Activated B cell treated with CpG ODN at 0.5 μM for 24 hours (primary cell): ENCODE measurements at regions not wholly inside any gene's neighbourhood (a gene's known extent, or its start where the extent isn't known, plus 50 kb on each side); places are given as distances from the start of the nearest gene placed in this dataset.

Experiments used
- ATAC-seq: fragments of 200-7000 bp; cut with Tn5 transposase; one replicate; pipeline ENCODE4 v1.10.0; 2021; ENCODE audit warnings: low read depth, mild to moderate bottlenecking, moderate library complexity
- CTCF ChIA-PET: fragments of 350-600 bp; sonication (Branson Sonifier 250); formaldehyde crosslinking; loops from one replicate; lab custom pipeline; 2021; ENCODE audit warnings: antibody characterized with exemption; lab: Charles Lee
- POLR2A ChIA-PET: fragments of 350-600 bp; sonication (Branson Sonifier 250); formaldehyde crosslinking; loops from one replicate; lab custom pipeline; 2021; ENCODE audit warnings: antibody characterized with exemption; lab: Charles Lee
- DNase-seq: peaks from one replicate; pipeline ENCODE4 v3.0.0; 2022
- H3K27ac Mint-ChIP-seq: one replicate; pipeline ENCODE4 v1.8.0; 2020; ENCODE audit warnings: mixed read lengths
- H3K27me3 Mint-ChIP-seq: one replicate; pipeline ENCODE4 v1.8.0; 2021; ENCODE audit warnings: mixed read lengths
- H3K36me3 Mint-ChIP-seq: one replicate; pipeline ENCODE4 v1.8.0; 2021; ENCODE audit warnings: low read depth, mixed read lengths
- H3K4me1 Mint-ChIP-seq: one replicate; pipeline ENCODE4 v1.8.0; 2021; ENCODE audit warnings: mixed read lengths
- H3K4me3 Mint-ChIP-seq: one replicate; pipeline ENCODE4 v1.8.0; 2020; ENCODE audit warnings: mild to moderate bottlenecking, mixed read lengths
- H3K9me3 Mint-ChIP-seq: one replicate; pipeline ENCODE4 v1.8.0; 2020; ENCODE audit warnings: mixed read lengths
- CTCF ChIP-seq: fragments of 200-600 bp; IDR thresholded peaks from one replicate; pipeline ENCODE4 v1.8.0; 2022; ENCODE audit warnings: antibody characterized with exemption, mild to moderate bottlenecking
- intact Hi-C: fragments of 100-400 bp; cut with micrococcal nuclease; formaldehyde crosslinking; loops from one replicate; pipeline ENCODE4 v1.15.1; 2024

GRCh38 chr6:16058201-16058928 is 70.5 kb upstream of the MYLIP start:
- TF ChIP-seq CTCF, result no peak

DNA sequence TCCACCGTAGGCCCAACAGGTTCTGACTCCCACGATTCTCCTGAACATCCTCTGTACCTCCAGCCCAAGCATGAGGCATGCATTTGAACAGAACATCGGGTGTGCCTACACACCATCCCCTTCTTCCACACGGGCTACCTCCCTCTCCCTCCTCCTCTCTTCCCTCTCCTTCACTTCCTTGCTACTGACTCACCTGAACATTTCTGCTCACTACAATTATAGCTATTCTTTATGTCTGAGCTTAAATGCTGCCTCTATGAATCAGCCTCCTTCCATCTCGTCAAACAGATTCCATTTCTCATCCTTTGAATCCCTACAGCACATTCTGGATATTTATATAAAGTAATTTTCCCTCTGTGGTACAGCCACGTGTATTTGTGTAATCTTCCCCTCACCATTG is 71.4 kb upstream of the MYLIP start:
- intact Hi-C loops, result no loop called here
- no peaks in the 10 kb centered on the region for H3K9me3 Mint-ChIP-seq
- DNase-seq, result no peak
- CTCF ChIA-PET, result no interaction called here
- H3K27me3 Mint-ChIP-seq, result no peaks in the 10 kb centered on the region
- TF ChIP-seq CTCF, result no peak
- H3K4me1 Mint-ChIP-seq, result no peaks in the 10 kb centered on the region
- POLR2A ChIA-PET, result interaction anchor here (0.6 kb wide), 1 partner anchor 1084 kb away, joined by 3 read pairs; no protein-coding TSS in a partner anchor
- no peaks in the 10 kb centered on the region for H3K36me3 Mint-ChIP-seq
- ATAC-seq, result no peak
- H3K27ac Mint-ChIP-seq, result no peak overlapping the region
- no peak overlapping the region for H3K4me3 Mint-ChIP-seq

More at GRCh38 chr6:16058201-16058928, 70.5 kb upstream of the MYLIP start:
- H3K4me3 Mint-ChIP-seq, result no peak overlapping the region
- CTCF ChIA-PET, result no interaction called here
- ATAC-seq, result no peak
- DNase-seq, result no peak
- no peaks in the 10 kb centered on the region for H3K27me3 Mint-ChIP-seq
- intact Hi-C loops, result no loop called here
- no peaks in the 10 kb centered on the region for H3K4me1 Mint-ChIP-seq
- no peak overlapping the region for H3K27ac Mint-ChIP-seq
- no peaks in the 10 kb centered on the region for H3K36me3 Mint-ChIP-seq
- H3K9me3 Mint-ChIP-seq, result no peaks in the 10 kb centered on the region
- POLR2A ChIA-PET, result no interaction called here

- POLR2A ChIA-PET, result no interaction called here
- no peak overlapping the region for H3K27ac Mint-ChIP-seq
- H3K36me3 Mint-ChIP-seq, result no peaks in the 10 kb centered on the region
- ATAC-seq (no peak), DNase-seq (no peak)
- no peaks in the 10 kb centered on the region for H3K4me1 Mint-ChIP-seq
- intact Hi-C loops, result no loop called here
- H3K27me3 Mint-ChIP-seq, result no peaks in the 10 kb centered on the region
- H3K9me3 Mint-ChIP-seq, result no peaks in the 10 kb centered on the region
- CTCF ChIA-PET, result no interaction called here
- TF ChIP-seq CTCF, result no peak
- no peak overlapping the region for H3K4me3 Mint-ChIP-seq
Measured at GRCh38 chr6:16056263-16056870, 72.5 kb upstream of the MYLIP start.

- intact Hi-C loops, result no loop called here
- no peak for TF ChIP-seq CTCF
- no peak overlapping the region for H3K4me3 Mint-ChIP-seq
- H3K36me3 Mint-ChIP-seq, result no peaks in the 10 kb centered on the region
- H3K4me1 Mint-ChIP-seq, result no peaks in the 10 kb centered on the region
- no peak for ATAC-seq
- no peaks in the 10 kb centered on the region for H3K27me3 Mint-ChIP-seq
- no peaks in the 10 kb centered on the region for H3K9me3 Mint-ChIP-seq
- CTCF ChIA-PET, result no interaction called here
- H3K27ac Mint-ChIP-seq, result no peak overlapping the region
- no peak for DNase-seq
- POLR2A ChIA-PET, result no interaction called here
Measured at GRCh38 chr6:16055852-16056251, 73.0 kb upstream of the MYLIP start.

DNA sequence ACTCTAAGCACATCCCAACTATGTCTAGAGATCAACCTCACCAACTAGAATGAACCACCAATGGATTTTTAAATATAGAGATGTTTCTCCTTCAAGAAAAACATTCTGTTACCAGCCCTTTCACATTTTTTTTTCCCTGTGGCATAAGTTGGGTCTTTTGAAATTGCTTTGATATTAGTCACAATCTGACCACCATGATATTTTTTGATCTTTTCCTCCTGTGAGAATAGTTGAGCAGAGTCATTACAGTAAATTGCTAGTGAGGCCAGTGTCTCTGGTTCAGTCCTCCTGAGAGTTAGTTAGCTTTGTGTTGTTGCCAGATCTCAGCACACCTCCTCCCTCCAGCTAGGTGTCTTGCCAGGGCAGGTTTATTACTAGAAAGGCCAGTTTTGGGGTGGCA is 79.7 kb upstream of the MYLIP start:
- ChIA-PET CTCF (no interaction called here), POLR2A (no interaction called here)
- ATAC-seq (no peak), DNase-seq (no peak)
- H3K36me3 Mint-ChIP-seq, result no peaks in the 10 kb centered on the region
- H3K27ac Mint-ChIP-seq, result no peak overlapping the region
- H3K9me3 Mint-ChIP-seq, result no peaks in the 10 kb centered on the region
- no peak overlapping the region for H3K4me3 Mint-ChIP-seq
- intact Hi-C loops, result no loop called here
- no peaks in the 10 kb centered on the region for H3K4me1 Mint-ChIP-seq
- TF ChIP-seq CTCF, result no peak
- H3K27me3 Mint-ChIP-seq, result no peaks in the 10 kb centered on the region
